Spleen (tissue), 11 donors: ENCODE measurements at regions not wholly inside any gene's neighbourhood (a gene's known extent, or its start where the extent isn't known, plus 50 kb on each side); places are given as distances from the start of the nearest gene placed in this dataset.

Source experiments
- DNase-seq: peaks from one replicate; pipeline ENCODE4 v3.0.0-alpha.2; 2020
- H3K27ac ChIP-seq, 8 donors: fragments of 200-600 bp; sonication (generic) in 7 of 8; 1 replicate in 4 of 8; 2 replicates in 4 of 8; pipeline versions ENCODE4 v1.5.0 to v1.8.0; 2016 to 2021; ENCODE audit warnings: inconsistent platforms in 4 of 8, mild to moderate bottlenecking in 4 of 8, moderate library complexity in 1 of 8
- H3K27me3 ChIP-seq, 7 donors: fragments of 200-600 bp; sonication (generic) in 6 of 7; replicated peaks in 1 of 7; 1 replicate in 4 of 7; 2 replicates in 3 of 7; pipeline versions ENCODE4 v1.5.0 to v1.8.0; 2016 to 2021; ENCODE audit warnings: inconsistent platforms in 3 of 7, mild to moderate bottlenecking in 1 of 7
- H3K36me3 ChIP-seq, 6 donors: fragments of 200-600 bp; sonication (generic) in 5 of 6; 1 replicate in 4 of 6; 2 replicates in 2 of 6; pipeline versions ENCODE4 v1.5.0 to v1.8.0; 2016 to 2021; ENCODE audit warnings: inconsistent platforms in 2 of 6
- H3K4me1 ChIP-seq, 6 donors: fragments of 200-600 bp; sonication (generic) in 5 of 6; 1 replicate in 3 of 6; 2 replicates in 3 of 6; pipeline versions ENCODE4 v1.5.0 to v1.8.0; 2016 to 2021; ENCODE audit warnings: inconsistent platforms in 3 of 6
- H3K4me3 ChIP-seq, 8 donors: fragments of 200-600 bp; sonication (generic) in 7 of 8; 1 replicate in 4 of 8; 2 replicates in 4 of 8; pipeline versions ENCODE4 v1.5.0 to v1.8.0; 2016 to 2021; ENCODE audit warnings: inconsistent platforms in 4 of 8, mild to moderate bottlenecking in 4 of 8, moderate library complexity in 2 of 8
- H3K9me3 ChIP-seq, 8 donors: fragments of 200-600 bp; sonication (generic) in 7 of 8; 1 replicate in 4 of 8; 2 replicates in 4 of 8; pipeline versions ENCODE4 v1.5.0 to v1.8.0; 2016 to 2021; ENCODE audit warnings: inconsistent platforms in 4 of 8
- CTCF ChIP-seq, 11 experiments: fragments of 200-600 bp in 7 of 11; fragments of 450-650 bp in 4 of 11; sonication (generic) in 4 of 11; IDR thresholded peaks in 8 of 11; conservative IDR thresholded peaks in 3 of 11; 1 replicate in 7 of 11; 2 replicates in 4 of 11; pipeline versions ENCODE4 v1.4.0 to v1.8.0; 2016 to 2021; ENCODE audit warnings: antibody characterized with exemption in 11 of 11, inconsistent platforms in 4 of 11, mild to moderate bottlenecking in 1 of 11
- POLR2A ChIP-seq, 3 donors: fragments of 450-650 bp; IDR thresholded peaks; one replicate each; pipeline ENCODE4 v1.5.1; 2017; ENCODE audit warnings: antibody characterized with exemption in 3 of 3, mild to moderate bottlenecking in 1 of 3
- POLR2AphosphoS5 ChIP-seq, 3 donors: sonication (generic); formaldehyde crosslinking; IDR thresholded peaks; one replicate each; pipeline ENCODE4 v1.5.1; 2017; ENCODE audit warnings: antibody characterized with exemption in 3 of 3
- WGBS, 5 donors: extraction: QIAGEN DNeasy Blood & Tissue Kit in 3 of 5; methylation state at CpG; one replicate each; pipeline versions ENCODE4 v1.1.5 to v1.1.7; 2013 to 2018; 5-methylcytosine and 5-hydroxymethylcytosine counted together
- intact Hi-C: fragments of 100-400 bp; cut with DNase I; formaldehyde crosslinking; loops from one replicate; pipeline ENCODE4 v1.15.0; 2023; ENCODE audit warnings: low total_unique reads
- donor health status: healthy with polysubstance abuse.
- donor health status: DM: no; HTN: no; CAD: no; lungs with moderate emphysema.
- donor health status: DM: no; HTN: no; CAD: no.
- donor health status: Bipolar disorder and iron deficiency.
- donor health status: healthy.
- donor health status: DM: no; HTN: no; CAD: no.
- donor health status: DM: yes; HTN: yes; CAD: no.

DNA sequence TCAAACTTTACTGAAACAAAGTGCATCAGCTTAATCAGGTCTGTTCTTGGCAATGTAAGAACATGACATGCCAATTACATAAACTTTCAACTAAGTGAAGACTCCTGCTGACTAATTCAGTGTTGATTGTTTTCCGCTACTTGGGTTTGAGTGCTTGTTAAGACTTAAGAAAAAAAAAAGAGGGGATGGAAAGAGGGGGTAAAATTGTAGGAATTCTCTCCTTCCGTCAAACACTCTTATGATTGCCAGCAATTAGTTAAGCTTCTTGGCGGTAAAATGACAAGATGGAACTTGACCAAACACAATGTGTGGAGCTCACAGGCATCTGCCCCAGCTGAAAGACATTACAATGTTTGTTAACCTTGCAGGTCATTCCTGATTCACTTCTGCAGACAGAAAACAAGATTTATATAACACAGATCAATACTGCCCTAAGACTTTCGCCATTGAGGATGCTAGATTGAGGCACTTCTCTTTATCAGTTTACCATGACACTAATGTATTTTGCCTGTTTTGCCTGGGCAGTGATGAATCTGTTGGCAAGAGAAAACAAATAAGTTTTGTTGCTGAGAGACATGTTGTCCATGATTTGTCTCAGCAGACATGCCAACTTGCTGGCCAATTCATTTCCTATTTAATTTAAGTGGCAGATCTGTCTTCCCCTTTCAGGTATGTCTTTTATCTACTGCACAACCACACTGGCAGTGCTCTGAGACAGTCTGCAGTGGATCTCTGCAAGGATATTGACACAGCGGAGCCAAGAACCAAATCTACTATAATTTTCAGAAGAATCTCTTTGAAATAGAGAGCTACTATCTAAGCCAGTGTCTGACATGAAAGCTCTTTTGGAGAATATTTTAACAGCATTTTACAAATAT is 410.0 kb upstream of the KCNH7 start:
- WGBS, 5 donors = 84 to 90% (median 86%) methylated on average over 5 of the region's 5 CpGs
- Histone ChIP-seq H3K27ac (no peak overlapping the region), H3K27me3 (no peaks in the 10 kb centered on the region), H3K36me3 (no peaks in the 10 kb centered on the region), H3K4me1 (no peaks in the 10 kb centered on the region), H3K4me3 (no peak overlapping the region), H3K9me3 (peaks cover 0 to under 1% (median 0%) of the 10 kb centered on the region in 8 donors)
- intact Hi-C loops = no loop called here
- no peak for DNase-seq
- TF ChIP-seq CTCF (IDR thresholded peaks at IDR 0.05 in 8 of 11, conservative IDR thresholded peaks at IDR 0.05 in 3 of 11) = no peak

DNA sequence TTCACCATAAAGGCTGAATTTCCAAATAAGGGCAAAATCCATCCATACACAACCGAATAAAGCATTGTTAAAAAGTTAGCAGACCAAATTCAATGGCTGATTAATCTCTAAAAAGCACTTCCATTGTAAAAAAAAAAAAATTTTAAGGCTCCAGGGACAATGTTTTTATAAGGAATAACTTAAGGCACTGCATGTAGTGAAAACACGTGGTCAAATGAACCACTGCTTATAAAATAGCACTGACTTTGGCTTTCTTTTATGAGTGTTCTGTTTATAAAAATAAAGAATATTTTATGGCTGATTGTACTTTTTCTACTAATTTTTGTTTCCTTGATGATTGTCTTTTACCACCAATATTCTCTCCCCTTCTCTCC is 409.3 kb upstream of the KCNH7 start:
- intact Hi-C loops = no loop called here
- no peaks in the 10 kb centered on the region for H3K36me3 ChIP-seq
- no peak overlapping the region for H3K27ac ChIP-seq
- DNase-seq = no peak
- no peaks in the 10 kb centered on the region for H3K4me1 ChIP-seq
- no peaks in the 10 kb centered on the region for H3K27me3 ChIP-seq
- peaks cover 0 to 6% (median 0%) of the 10 kb centered on the region in 8 donors for H3K9me3 ChIP-seq
- no peak for TF ChIP-seq CTCF (IDR thresholded peaks at IDR 0.05 in 8 of 11, conservative IDR thresholded peaks at IDR 0.05 in 3 of 11)
- no peak for TF ChIP-seq POLR2A (IDR thresholded peaks at IDR 0.05)
- TF ChIP-seq POLR2AphosphoS5 (IDR thresholded peaks at IDR 0.05) = no peak
- H3K4me3 ChIP-seq = no peak overlapping the region
- WGBS, 5 donors = 63 to 84% (median 67%) methylated on average over 2 of the region's 2 CpGs

GRCh38 chr2:163247156-163247846 is 408.7 kb upstream of the KCNH7 start:
- DNase-seq = no peak
- H3K27me3 ChIP-seq = no peaks in the 10 kb centered on the region
- no peak for TF ChIP-seq POLR2AphosphoS5 (IDR thresholded peaks at IDR 0.05)
- TF ChIP-seq POLR2A (IDR thresholded peaks at IDR 0.05) = no peak
- no peak for TF ChIP-seq CTCF (IDR thresholded peaks at IDR 0.05 in 8 of 11, conservative IDR thresholded peaks at IDR 0.05 in 3 of 11)
- no peaks in the 10 kb centered on the region for H3K36me3 ChIP-seq
- H3K4me3 ChIP-seq = no peak overlapping the region
- intact Hi-C loops = no loop called here
- WGBS, 5 donors = 62 to 83% (median 73%) methylated on average over 6 of the region's 6 CpGs
- H3K4me1 ChIP-seq = no peaks in the 10 kb centered on the region
- no peak overlapping the region for H3K27ac ChIP-seq
- H3K9me3 ChIP-seq = peaks cover 0 to 6% (median 0%) of the 10 kb centered on the region in 8 donors

GRCh38 chr2:163246135-163246534 is 407.6 kb upstream of the KCNH7 start:
- no peaks in the 10 kb centered on the region for H3K4me1 ChIP-seq
- no peak overlapping the region for H3K27ac ChIP-seq
- intact Hi-C loops = no loop called here
- H3K9me3 ChIP-seq = peaks cover 0 to 11% (median 3%) of the 10 kb centered on the region in 8 donors
- no peak overlapping the region for H3K4me3 ChIP-seq
- WGBS, 5 donors = 75 to 87% (median 82%) methylated on average over 9 of the region's 9 CpGs
- H3K36me3 ChIP-seq = no peaks in the 10 kb centered on the region
- no peak for TF ChIP-seq CTCF (IDR thresholded peaks at IDR 0.05 in 8 of 11, conservative IDR thresholded peaks at IDR 0.05 in 3 of 11)
- TF ChIP-seq POLR2AphosphoS5 (IDR thresholded peaks at IDR 0.05) = no peak
- TF ChIP-seq POLR2A (IDR thresholded peaks at IDR 0.05) = no peak
- DNase-seq = no peak
- no peaks in the 10 kb centered on the region for H3K27me3 ChIP-seq
